Thyroid gland (tissue), 4 donors: ENCODE measurements at regions not wholly inside any gene's neighbourhood (a gene's known extent, or its start where the extent isn't known, plus 50 kb on each side); places are given as distances from the start of the nearest gene placed in this dataset.

ENCODE experiments used
- DNase-seq, 2 donors: peaks; one replicate each; pipeline ENCODE4 v3.0.0-alpha.2; 2019
- H3K27ac ChIP-seq, 3 donors: fragments of 200-600 bp; sonication (generic); 1 replicate in 2 of 3; 2 replicates in 1 of 3; pipeline ENCODE4 v1.5.1; 2016 to 2019; ENCODE audit warnings: mild to moderate bottlenecking in 1 of 3, moderate library complexity in 1 of 3
- H3K27me3 ChIP-seq: fragments of 200-600 bp; sonication (generic); one replicate; pipeline ENCODE4 v1.5.1; 2019
- H3K36me3 ChIP-seq, 2 donors: fragments of 200-600 bp; sonication (generic); one replicate each; pipeline ENCODE4 v1.5.1; 2016 to 2019
- H3K4me1 ChIP-seq, 2 donors: fragments of 200-600 bp; sonication (generic); one replicate each; pipeline ENCODE4 v1.5.1; 2017 to 2019
- H3K4me3 ChIP-seq, 3 donors: fragments of 200-600 bp; sonication (generic); replicated peaks in 1 of 3; 1 replicate in 2 of 3; 2 replicates in 1 of 3; pipeline ENCODE4 v1.5.1; 2016; ENCODE audit warnings: mild to moderate bottlenecking in 1 of 3
- H3K9me3 ChIP-seq: fragments of 200-600 bp; sonication (generic); one replicate; pipeline ENCODE4 v1.5.1; 2017
- CTCF ChIP-seq, 6 experiments: fragments of 200-600 bp in 3 of 6; fragments of 450-650 bp in 3 of 6; sonication (generic) in 3 of 6; IDR thresholded peaks; one replicate each; pipeline ENCODE4 v1.5.1; 2016 to 2019; ENCODE audit warnings: antibody characterized with exemption in 6 of 6, mild to moderate bottlenecking in 2 of 6, inconsistent platforms in 1 of 6, moderate library complexity in 1 of 6
- POLR2A ChIP-seq, 2 donors: fragments of 450-650 bp; IDR thresholded peaks; one replicate each; pipeline ENCODE4 v1.6.1; 2017; ENCODE audit warnings: antibody characterized with exemption in 2 of 2, mild to moderate bottlenecking in 2 of 2, moderate library complexity in 1 of 2
- WGBS, 2 donors: methylation state at CpG; one replicate each; pipeline ENCODE4 v1.1.5; 2017; 5-methylcytosine and 5-hydroxymethylcytosine counted together
- intact Hi-C: fragments of 100-400 bp; cut with DNase I; formaldehyde crosslinking; loops from one replicate; pipeline ENCODE4 v1.15.1; 2023

GRCh38 chr6:113202852-113203714 is 654.1 kb upstream of the MARCKS start:
- 88 to 92% methylated on average over 4 of the region's 4 CpGs for whole genome bisulfite sequencing, 2 donors
- H3K9me3 ChIP-seq: no peaks in the 10 kb centered on the region
- no peak overlapping the region for H3K27ac ChIP-seq
- DNase-seq: no peak
- no peaks in the 10 kb centered on the region for H3K36me3 ChIP-seq
- H3K27me3 ChIP-seq: no peaks in the 10 kb centered on the region
- intact Hi-C loops: no loop called here
- no peak overlapping the region for H3K4me3 ChIP-seq
- no peaks in the 10 kb centered on the region for H3K4me1 ChIP-seq
- no peak for TF ChIP-seq CTCF (IDR thresholded peaks at IDR 0.05)
- no peak for TF ChIP-seq POLR2A (IDR thresholded peaks at IDR 0.05)

DNA sequence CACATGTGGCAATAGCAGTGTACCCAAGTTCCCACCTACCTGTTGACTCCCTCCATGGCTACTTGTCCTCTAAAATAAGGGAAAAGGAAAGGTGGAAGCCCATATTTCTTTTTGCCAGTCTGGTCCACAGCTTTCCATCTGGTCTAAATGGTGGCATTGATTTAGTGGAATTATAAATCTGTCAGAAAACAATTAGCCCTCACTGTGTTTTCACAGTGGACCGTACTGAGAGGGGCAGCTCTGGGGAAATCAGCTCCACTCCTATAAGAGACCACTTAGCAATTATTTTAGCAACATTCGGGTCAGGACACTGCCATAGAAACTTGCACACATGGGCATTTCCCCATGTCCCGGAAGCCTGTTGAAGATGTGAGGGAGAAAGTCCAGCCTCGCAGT is 653.4 kb upstream of the MARCKS start:
- Histone ChIP-seq H3K4me1 (no peaks in the 10 kb centered on the region), H3K4me3 (no peak overlapping the region), H3K27ac (no peak overlapping the region), H3K27me3 (no peaks in the 10 kb centered on the region), H3K36me3 (no peaks in the 10 kb centered on the region), H3K9me3 (no peaks in the 10 kb centered on the region)
- intact Hi-C loops: no loop called here
- 89 to 94% methylated on average over 4 of the region's 4 CpGs for WGBS, 2 donors
- DNase-seq: no peak
- no peak for TF ChIP-seq CTCF (IDR thresholded peaks at IDR 0.05)
- TF ChIP-seq POLR2A (IDR thresholded peaks at IDR 0.05): no peak

GRCh38 chr6:113205553-113205952 is 651.6 kb upstream of the MARCKS start:
- no peak overlapping the region for H3K4me3 ChIP-seq
- WGBS, 2 donors: 77 to 91% methylated on average over 1 of the region's 1 CpG
- no peaks in the 10 kb centered on the region for H3K27me3 ChIP-seq
- intact Hi-C loops: no loop called here
- H3K9me3 ChIP-seq: no peaks in the 10 kb centered on the region
- no peak for TF ChIP-seq CTCF (IDR thresholded peaks at IDR 0.05)
- no peak for TF ChIP-seq POLR2A (IDR thresholded peaks at IDR 0.05)
- no peak for DNase-seq
- no peaks in the 10 kb centered on the region for H3K4me1 ChIP-seq
- no peaks in the 10 kb centered on the region for H3K36me3 ChIP-seq
- no peak overlapping the region for H3K27ac ChIP-seq

DNA sequence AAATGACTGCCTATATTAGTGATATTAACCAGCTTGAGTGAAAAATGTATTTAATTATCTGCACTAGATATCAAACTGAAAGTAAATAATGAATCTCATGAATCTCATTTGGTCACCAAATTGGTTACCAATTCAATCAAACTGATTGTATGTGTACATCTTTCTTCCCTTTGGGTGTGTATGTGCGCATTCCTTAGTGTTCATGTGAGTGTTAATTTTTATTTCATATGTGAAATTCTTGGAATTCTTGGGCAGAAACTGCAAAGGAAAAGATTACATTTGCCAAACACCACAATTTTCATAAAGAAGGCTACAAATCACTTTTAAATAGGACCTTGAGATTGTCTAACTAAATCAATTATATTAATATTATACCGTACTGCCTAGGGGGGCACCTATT is 648.4 kb upstream of the MARCKS start:
- Histone ChIP-seq H3K4me3 (no peak overlapping the region), H3K36me3 (no peaks in the 10 kb centered on the region), H3K4me1 (no peaks in the 10 kb centered on the region), H3K27ac (no peak overlapping the region), H3K27me3 (no peaks in the 10 kb centered on the region), H3K9me3 (no peaks in the 10 kb centered on the region)
- TF ChIP-seq CTCF (IDR thresholded peaks at IDR 0.05) (no peak), POLR2A (IDR thresholded peaks at IDR 0.05) (no peak)
- intact Hi-C loops: no loop called here
- 92 to 96% methylated on average over 2 of the region's 2 CpGs for WGBS, 2 donors
- DNase-seq: no peak

DNA sequence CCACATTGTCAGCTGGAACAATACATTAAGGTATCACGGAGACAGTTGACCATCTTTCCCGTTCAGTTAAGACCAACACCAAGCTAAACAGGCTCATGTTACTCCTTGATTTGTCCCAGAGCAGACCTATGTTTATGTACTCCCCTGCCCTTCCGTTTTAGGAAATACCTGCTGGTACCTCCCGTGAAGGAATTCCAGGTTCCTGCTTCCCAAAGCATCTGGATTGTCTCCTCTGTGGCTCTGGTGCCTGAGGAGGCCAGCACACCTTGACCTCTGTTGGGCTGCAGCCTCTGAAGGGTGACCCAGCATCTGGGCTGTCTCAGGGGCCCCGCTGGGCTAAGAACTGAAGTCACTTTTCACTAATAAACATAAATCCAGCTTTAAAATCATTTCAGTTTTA is 647.8 kb upstream of the MARCKS start:
- Histone ChIP-seq H3K27me3 (no peaks in the 10 kb centered on the region), H3K4me1 (no peaks in the 10 kb centered on the region), H3K36me3 (no peaks in the 10 kb centered on the region), H3K4me3 (no peak overlapping the region), H3K9me3 (no peaks in the 10 kb centered on the region), H3K27ac (no peak overlapping the region)
- intact Hi-C loops: no loop called here
- TF ChIP-seq POLR2A (IDR thresholded peaks at IDR 0.05) (no peak), CTCF (IDR thresholded peaks at IDR 0.05) (no peak)
- 67 to 70% methylated on average over 5 of the region's 5 CpGs for WGBS, 2 donors
- no peak for DNase-seq
